Astrocyte (in vitro differentiated cells and primary cell): ENCODE measurements at regions not wholly inside any gene's neighbourhood (a gene's known extent, or its start where the extent isn't known, plus 50 kb on each side); places are given as distances from the start of the nearest gene placed in this dataset.

Experiments used
- DNase-seq: peaks from one replicate; pipeline ENCODE4 v3.0.0-alpha.2; 2010; ENCODE audit warnings: low read depth
- FAIRE-seq: peaks from 2 replicates; lab custom pipeline; 2011; peaks lifted over from hg19 to GRCh38; lab: Jason Lieb, UNC
- H2AFZ ChIP-seq: 2 replicates; pipeline ENCODE4 v1.6.0; 2012; ENCODE audit warnings: low read depth, low read length, inconsistent platforms
- H3K27ac ChIP-seq: 2 replicates; pipeline ENCODE4 v1.5.1; 2011; ENCODE audit warnings: low read depth, low read length, inconsistent platforms
- H3K27me3 ChIP-seq: 2 replicates; pipeline ENCODE4 v1.6.0; 2011; ENCODE audit warnings: low read length, inconsistent platforms; ENCODE audit not compliant: insufficient read depth
- H3K36me3 ChIP-seq: 2 replicates; pipeline ENCODE4 v1.5.1; 2011; ENCODE audit warnings: low read length, inconsistent platforms; ENCODE audit not compliant: insufficient read depth
- H3K4me1 ChIP-seq: 2 replicates; pipeline ENCODE4 v1.5.1; 2011; ENCODE audit warnings: low read length, inconsistent platforms; ENCODE audit not compliant: insufficient read depth
- H3K4me2 ChIP-seq: 2 replicates; pipeline ENCODE4 v1.6.0; 2012; ENCODE audit warnings: low read length, inconsistent platforms
- H3K4me3 ChIP-seq: 2 replicates; pipeline ENCODE4 v1.5.1; 2011; ENCODE audit warnings: low read depth, mild to moderate bottlenecking, low read length, inconsistent platforms; ENCODE audit not compliant: insufficient read depth
- H3K79me2 ChIP-seq: 2 replicates; pipeline ENCODE4 v1.6.0; 2012; ENCODE audit warnings: mild to moderate bottlenecking, low read length, inconsistent platforms; ENCODE audit not compliant: insufficient read depth
- H3K9ac ChIP-seq: 2 replicates; pipeline ENCODE4 v1.6.0; 2012; ENCODE audit warnings: mild to moderate bottlenecking, low read length, inconsistent platforms
- H3K9me3 ChIP-seq: 2 replicates; pipeline ENCODE4 v1.5.1; 2012; ENCODE audit warnings: low read depth, mild to moderate bottlenecking, low read length, inconsistent platforms; ENCODE audit not compliant: insufficient read depth
- H4K20me1 ChIP-seq: 2 replicates; pipeline ENCODE4 v1.6.0; 2012; ENCODE audit warnings: low read length, inconsistent platforms; ENCODE audit not compliant: insufficient read depth
- H3K27ac Mint-ChIP-seq: one replicate; pipeline ENCODE4 v1.8.0; 2021; ENCODE audit warnings: mild to moderate bottlenecking, mixed read lengths; ENCODE audit not compliant: unreplicated experiment
- H3K27me3 Mint-ChIP-seq: one replicate; pipeline ENCODE4 v1.8.0; 2021; ENCODE audit warnings: low read depth, mixed read lengths; ENCODE audit not compliant: unreplicated experiment
- H3K36me3 Mint-ChIP-seq: one replicate; pipeline ENCODE4 v1.8.0; 2021; ENCODE audit warnings: low read depth, mixed read lengths; ENCODE audit not compliant: unreplicated experiment
- H3K4me1 Mint-ChIP-seq: one replicate; pipeline ENCODE4 v1.8.0; 2021; ENCODE audit warnings: low read depth, mixed read lengths; ENCODE audit not compliant: unreplicated experiment
- H3K4me3 Mint-ChIP-seq: one replicate; pipeline ENCODE4 v1.8.0; 2021; ENCODE audit warnings: mild to moderate bottlenecking, moderate library complexity, mixed read lengths; ENCODE audit not compliant: unreplicated experiment
- H3K9me3 Mint-ChIP-seq: one replicate; pipeline ENCODE4 v1.8.0; 2021; ENCODE audit warnings: mild to moderate bottlenecking, mixed read lengths; ENCODE audit not compliant: unreplicated experiment
- CTCF ChIP-seq: IDR thresholded peaks from 2 replicates; pipeline ENCODE4 v1.5.1; 2011; ENCODE audit warnings: low read depth, mild to moderate bottlenecking, inconsistent platforms, low read length, moderate library complexity; ENCODE audit not compliant: insufficient read depth
- EZH2 ChIP-seq: IDR thresholded peaks from 2 replicates; pipeline ENCODE4 v1.6.1; 2012; ENCODE audit warnings: mild to moderate bottlenecking, low read length, inconsistent platforms; ENCODE audit not compliant: insufficient read depth

DNA sequence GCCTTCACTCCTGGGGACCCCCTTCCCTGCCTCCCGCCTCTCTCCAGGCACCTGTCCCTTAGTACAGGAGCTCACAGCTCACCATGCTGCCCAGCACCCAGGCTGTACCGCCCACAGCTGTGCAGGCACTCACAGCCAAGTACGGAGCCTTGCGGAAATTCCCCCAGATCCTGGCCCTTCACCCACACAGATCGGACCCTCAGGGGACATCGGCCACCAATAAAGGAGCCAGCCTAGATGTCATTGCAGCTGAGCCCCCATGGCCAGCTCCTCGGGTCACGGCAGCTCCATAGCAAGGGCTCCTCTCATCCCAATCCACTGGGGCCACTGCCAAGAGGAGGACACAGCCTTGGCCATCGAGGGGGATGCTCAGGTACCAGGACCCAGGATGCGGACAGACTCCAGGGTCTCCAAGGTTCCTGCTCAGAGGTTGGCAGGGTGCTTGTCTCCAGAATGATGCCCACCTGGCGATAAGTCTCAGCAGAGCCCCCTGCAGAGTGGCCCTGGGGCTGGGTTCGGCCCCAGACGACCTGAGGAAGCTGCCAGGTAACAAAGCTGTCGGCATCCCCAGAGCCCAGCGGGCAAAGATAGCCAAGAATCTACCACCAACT, 82.3 kb downstream of the YTHDF1 start:
- no peaks in the 10 kb centered on the region for H3K9me3 ChIP-seq
- H4K20me1 ChIP-seq = no peaks in the 10 kb centered on the region
- H2AFZ ChIP-seq = no peak overlapping the region
- TF ChIP-seq EZH2 = no peak
- TF ChIP-seq CTCF = no peak
- H3K36me3 ChIP-seq = no peaks in the 10 kb centered on the region
- Mint-ChIP-seq H3K27me3 (peaks cover 38% of the 10 kb centered on the region), H3K9me3 (peaks cover 3% of the 10 kb centered on the region), H3K4me3 (no peak overlapping the region), H3K4me1 (no peaks in the 10 kb centered on the region), H3K27ac (no peak overlapping the region), H3K36me3 (peaks cover 3% of the 10 kb centered on the region)
- no peaks in the 10 kb centered on the region for H3K4me1 ChIP-seq
- no peak overlapping the region for H3K27ac ChIP-seq
- FAIRE-seq = no peak
- H3K4me3 ChIP-seq = no peak overlapping the region
- H3K4me2 ChIP-seq = no peak overlapping the region
- H3K27me3 ChIP-seq = peaks cover 22% of the 10 kb centered on the region
- no peak for DNase-seq
- no peaks in the 10 kb centered on the region for H3K79me2 ChIP-seq
- H3K9ac ChIP-seq = no peak overlapping the region

- Histone ChIP-seq H3K4me1 (no peaks in the 10 kb centered on the region), H3K9me3 (no peaks in the 10 kb centered on the region), H3K27ac (no peak overlapping the region), H3K4me2 (no peak overlapping the region), H4K20me1 (no peaks in the 10 kb centered on the region), H2AFZ (no peak overlapping the region), H3K79me2 (no peaks in the 10 kb centered on the region), H3K36me3 (no peaks in the 10 kb centered on the region), H3K9ac (no peak overlapping the region), H3K4me3 (no peak overlapping the region), H3K27me3 (peaks cover 17% of the 10 kb centered on the region)
- no peak overlapping the region for H3K27ac Mint-ChIP-seq
- peaks cover 3% of the 10 kb centered on the region for H3K9me3 Mint-ChIP-seq
- peaks cover 3% of the 10 kb centered on the region for H3K36me3 Mint-ChIP-seq
- TF ChIP-seq CTCF (no peak), EZH2 (no peak)
- H3K4me1 Mint-ChIP-seq = no peaks in the 10 kb centered on the region
- H3K27me3 Mint-ChIP-seq = peaks cover 38% of the 10 kb centered on the region
- H3K4me3 Mint-ChIP-seq = no peak overlapping the region
- DNase-seq = no peak
- FAIRE-seq = no peak
Observed at GRCh38 chr20:63132715-63133471, 83.0 kb downstream of the YTHDF1 start.
